ENCODE measurements at regions not wholly inside any gene's neighbourhood (a gene's known extent, or its start where the extent isn't known, plus 50 kb on each side); places are given as distances from the start of the nearest gene placed in this dataset.

DNA sequence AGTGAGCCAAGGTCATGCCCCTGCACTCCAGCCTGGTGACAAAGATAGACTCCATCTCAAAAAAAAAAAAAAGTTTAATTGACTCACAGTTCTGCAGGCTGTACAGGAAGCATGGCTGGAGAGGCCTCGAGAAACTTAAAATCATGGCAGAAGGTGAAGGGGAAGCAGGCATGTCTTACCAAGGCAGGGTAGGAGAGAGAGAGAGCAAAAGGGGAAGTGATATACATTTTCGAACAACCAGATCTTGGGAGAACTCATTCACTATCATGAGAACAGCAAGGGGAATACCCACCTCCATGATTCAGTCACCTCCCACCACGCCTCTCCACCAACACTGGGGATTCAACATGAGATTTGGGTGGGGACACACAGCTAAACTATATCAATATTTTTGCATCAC, 315.2 kb upstream of the HTR2C start:
- no peak for TF ChIP-seq POLR2A (IDR thresholded peaks at IDR 0.05)
- TF ChIP-seq, protein P1, sequence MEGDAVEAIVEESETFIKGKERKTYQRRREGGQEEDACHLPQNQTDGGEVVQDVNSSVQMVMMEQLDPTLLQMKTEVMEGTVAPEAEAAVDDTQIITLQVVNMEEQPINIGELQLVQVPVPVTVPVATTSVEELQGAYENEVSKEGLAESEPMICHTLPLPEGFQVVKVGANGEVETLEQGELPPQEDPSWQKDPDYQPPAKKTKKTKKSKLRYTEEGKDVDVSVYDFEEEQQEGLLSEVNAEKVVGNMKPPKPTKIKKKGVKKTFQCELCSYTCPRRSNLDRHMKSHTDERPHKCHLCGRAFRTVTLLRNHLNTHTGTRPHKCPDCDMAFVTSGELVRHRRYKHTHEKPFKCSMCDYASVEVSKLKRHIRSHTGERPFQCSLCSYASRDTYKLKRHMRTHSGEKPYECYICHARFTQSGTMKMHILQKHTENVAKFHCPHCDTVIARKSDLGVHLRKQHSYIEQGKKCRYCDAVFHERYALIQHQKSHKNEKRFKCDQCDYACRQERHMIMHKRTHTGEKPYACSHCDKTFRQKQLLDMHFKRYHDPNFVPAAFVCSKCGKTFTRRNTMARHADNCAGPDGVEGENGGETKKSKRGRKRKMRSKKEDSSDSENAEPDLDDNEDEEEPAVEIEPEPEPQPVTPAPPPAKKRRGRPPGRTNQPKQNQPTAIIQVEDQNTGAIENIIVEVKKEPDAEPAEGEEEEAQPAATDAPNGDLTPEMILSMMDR (IDR thresholded peaks at IDR 0.05), result no peak
- no peak for TF ChIP-seq EP300 (IDR thresholded peaks at IDR 0.05; ENCODE audit: low read depth)
- no peak for TF ChIP-seq POLR2AphosphoS5 (IDR thresholded peaks at IDR 0.05)
